SW480 (cell line): ENCODE measurements at regions not wholly inside any gene's neighbourhood (a gene's known extent, or its start where the extent isn't known, plus 50 kb on each side); places are given as distances from the start of the nearest gene placed in this dataset.
"Not testable (repeated sequence)": the region's sequence is repeated elsewhere in the genome, so short reads cannot be mapped to it uniquely, and the experiment has no call there.

Experiments
- DNase-seq: peaks from one replicate; pipeline ENCODE4 v3.0.0-alpha.2; 2016; ENCODE audit warnings: low spot score

GRCh38 chrX:3919668-3920423 lies 206.4 kb upstream of the PRKX start:
- not testable (repeated sequence) for DNase-seq

GRCh38 chrX:3914813-3915212 lies 201.4 kb upstream of the PRKX start:
- DNase-seq, result not testable (repeated sequence)

GRCh38 chrX:3914059-3914458 lies 200.6 kb upstream of the PRKX start:
- DNase-seq, result not testable (repeated sequence)

GRCh38 chrX:3911012-3911411 lies 197.6 kb upstream of the PRKX start:
- not testable (repeated sequence) for DNase-seq

GRCh38 chrX:3910611-3911010 lies 197.2 kb upstream of the PRKX start:
- not testable (repeated sequence) for DNase-seq

- DNase-seq, result not testable (repeated sequence)
Observed at GRCh38 chrX:3905522-3906258, 192.2 kb upstream of the PRKX start.

- not testable (repeated sequence) for DNase-seq
Observed at GRCh38 chrX:3902222-3902621, 188.8 kb upstream of the PRKX start.

GRCh38 chrX:3896755-3897154 lies 183.3 kb upstream of the PRKX start:
- DNase-seq, result not testable (repeated sequence)

GRCh38 chrX:3882553-3882920 lies 169.1 kb upstream of the PRKX start:
- DNase-seq, result not testable (repeated sequence)

GRCh38 chrX:3881898-3882552 lies 168.6 kb upstream of the PRKX start:
- not testable (repeated sequence) for DNase-seq

GRCh38 chrX:3881255-3881895 lies 167.9 kb upstream of the PRKX start:
- DNase-seq, result not testable (repeated sequence)

GRCh38 chrX:3876393-3876792 lies 162.9 kb upstream of the PRKX start:
- DNase-seq, result not testable (repeated sequence)

- not testable (repeated sequence) for DNase-seq
Observed at GRCh38 chrX:3875638-3876037, 162.2 kb upstream of the PRKX start.

GRCh38 chrX:3872226-3872879 lies 158.9 kb upstream of the PRKX start:
- not testable (repeated sequence) for DNase-seq

GRCh38 chrX:3867067-3867831 lies 153.8 kb upstream of the PRKX start:
- DNase-seq, result not testable (repeated sequence)

GRCh38 chrX:3858332-3858731 lies 144.9 kb upstream of the PRKX start:
- DNase-seq, result not testable (repeated sequence)

- not testable (repeated sequence) for DNase-seq
Observed at GRCh38 chrX:3843522-3844145, 130.2 kb upstream of the PRKX start.

GRCh38 chrX:3842822-3843521 lies 129.5 kb upstream of the PRKX start:
- not testable (repeated sequence) for DNase-seq

- DNase-seq, result not testable (repeated sequence)
Observed at GRCh38 chrX:3838754-3839153, 125.3 kb upstream of the PRKX start.
